Naive thymus-derived CD8-positive, alpha-beta T cell (primary cell): ENCODE measurements at regions not wholly inside any gene's neighbourhood (a gene's known extent, or its start where the extent isn't known, plus 50 kb on each side); places are given as distances from the start of the nearest gene placed in this dataset.
"Not testable (repeated sequence)": the region's sequence is repeated elsewhere in the genome, so short reads cannot be mapped to it uniquely, and the experiment has no call there.

ENCODE experiments used
- ATAC-seq, 2 donors: fragments of 150-1000 bp; cut with Tn5 transposase in 1 of 2; sonication (Bioruptor Pico), chemical (Tn5 transposase) in 1 of 2; 1 replicate in 1 of 2; 2 replicates in 1 of 2; pipeline ENCODE4 v1.10.0; 2021; ENCODE audit warnings: mild to moderate bottlenecking in 2 of 2, moderate library complexity in 2 of 2
- POLR2A ChIA-PET: fragments of 350-600 bp; sonication (Branson Sonifier 250); formaldehyde crosslinking; loops from one replicate; lab custom pipeline; 2021; ENCODE audit warnings: antibody characterized with exemption; lab: Charles Lee
- DNase-seq, 10 donors: peaks; one replicate each; pipeline versions ENCODE4 v3.0.0 to v3.0.0-alpha.2; 2020 to 2022
- H3K27ac Mint-ChIP-seq, 10 donors: one replicate each; pipeline ENCODE4 v1.8.0; 2020 to 2022; ENCODE audit warnings: mild to moderate bottlenecking in 10 of 10, mixed read lengths in 10 of 10, moderate library complexity in 4 of 10, inconsistent platforms in 1 of 10
- H3K27me3 Mint-ChIP-seq, 5 donors: one replicate each; pipeline ENCODE4 v1.8.0; 2021 to 2022; ENCODE audit warnings: mixed read lengths in 5 of 5
- H3K36me3 Mint-ChIP-seq, 3 donors: one replicate each; pipeline ENCODE4 v1.8.0; 2020 to 2022; ENCODE audit warnings: mixed read lengths in 3 of 3, mild to moderate bottlenecking in 2 of 3, inconsistent platforms in 1 of 3
- H3K4me1 Mint-ChIP-seq, 4 donors: one replicate each; pipeline ENCODE4 v1.8.0; 2021 to 2022; ENCODE audit warnings: mixed read lengths in 4 of 4
- H3K4me3 Mint-ChIP-seq, 10 donors: one replicate each; pipeline ENCODE4 v1.8.0; 2020 to 2022; ENCODE audit warnings: mild to moderate bottlenecking in 10 of 10, mixed read lengths in 10 of 10, moderate library complexity in 6 of 10, inconsistent platforms in 1 of 10
- H3K9me3 Mint-ChIP-seq, 9 donors: one replicate each; pipeline ENCODE4 v1.8.0; 2020 to 2022; ENCODE audit warnings: mixed read lengths in 9 of 9, mild to moderate bottlenecking in 3 of 9, inconsistent platforms in 1 of 9, moderate library complexity in 1 of 9

GRCh38 chr5:87784879-87785495, 372.3 kb upstream of the CCNH start:
- H3K27ac Mint-ChIP-seq, result no peak overlapping the region
- POLR2A ChIA-PET, result no interaction called here
- H3K36me3 Mint-ChIP-seq, result no peaks in the 10 kb centered on the region
- H3K4me1 Mint-ChIP-seq, result peaks cover 0 to 3% (median 1%) of the 10 kb centered on the region in 4 donors
- no peak for DNase-seq
- H3K4me3 Mint-ChIP-seq, result no peak overlapping the region
- ATAC-seq, result no peak
- H3K9me3 Mint-ChIP-seq, result no peaks in the 10 kb centered on the region
- peaks cover 19 to 46% (median 21%) of the 10 kb centered on the region in 5 donors for H3K27me3 Mint-ChIP-seq

DNA sequence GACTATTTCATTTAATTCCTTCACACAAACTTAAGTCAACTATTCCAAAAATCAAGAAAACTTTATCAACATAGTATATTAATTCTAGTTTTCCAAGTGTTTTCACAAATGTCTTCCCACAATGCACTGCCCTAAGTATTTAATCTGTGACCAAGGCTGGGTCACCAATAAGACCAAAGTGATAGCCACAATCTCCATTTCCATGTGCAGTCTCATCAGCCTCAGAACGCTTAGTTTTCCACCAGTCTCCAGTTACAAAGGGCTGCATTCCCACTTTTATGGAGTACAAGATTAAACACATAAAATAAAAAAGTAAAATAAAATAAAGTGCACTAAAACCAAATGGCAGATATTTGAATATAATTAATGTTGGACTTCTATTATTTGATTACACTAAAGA, 371.6 kb upstream of the CCNH start:
- no peaks in the 10 kb centered on the region for H3K36me3 Mint-ChIP-seq
- H3K27me3 Mint-ChIP-seq, result peaks cover 19 to 46% (median 21%) of the 10 kb centered on the region in 5 donors
- H3K4me1 Mint-ChIP-seq, result peaks cover 0 to 3% (median 1%) of the 10 kb centered on the region in 4 donors
- no peaks in the 10 kb centered on the region for H3K9me3 Mint-ChIP-seq
- DNase-seq (no peak), ATAC-seq (no peak)
- H3K27ac Mint-ChIP-seq, result no peak overlapping the region
- H3K4me3 Mint-ChIP-seq, result no peak overlapping the region
- POLR2A ChIA-PET, result no interaction called here

- no peak overlapping the region for H3K27ac Mint-ChIP-seq
- H3K27me3 Mint-ChIP-seq, result peaks cover 16 to 43% (median 19%) of the 10 kb centered on the region in 5 donors
- DNase-seq (no peak), ATAC-seq (no peak)
- no peaks in the 10 kb centered on the region for H3K36me3 Mint-ChIP-seq
- H3K4me1 Mint-ChIP-seq, result peaks cover 0 to 3% (median 1%) of the 10 kb centered on the region in 4 donors
- H3K9me3 Mint-ChIP-seq, result no peaks in the 10 kb centered on the region
- POLR2A ChIA-PET, result no interaction called here
- H3K4me3 Mint-ChIP-seq, result no peak overlapping the region
These were observed 370.2 kb upstream of the CCNH start for GRCh38 chr5:87782916-87783315.

GRCh38 chr5:87781976-87782375, 369.2 kb upstream of the CCNH start:
- peaks cover 16 to 44% (median 22%) of the 10 kb centered on the region in 5 donors for H3K27me3 Mint-ChIP-seq

DNA sequence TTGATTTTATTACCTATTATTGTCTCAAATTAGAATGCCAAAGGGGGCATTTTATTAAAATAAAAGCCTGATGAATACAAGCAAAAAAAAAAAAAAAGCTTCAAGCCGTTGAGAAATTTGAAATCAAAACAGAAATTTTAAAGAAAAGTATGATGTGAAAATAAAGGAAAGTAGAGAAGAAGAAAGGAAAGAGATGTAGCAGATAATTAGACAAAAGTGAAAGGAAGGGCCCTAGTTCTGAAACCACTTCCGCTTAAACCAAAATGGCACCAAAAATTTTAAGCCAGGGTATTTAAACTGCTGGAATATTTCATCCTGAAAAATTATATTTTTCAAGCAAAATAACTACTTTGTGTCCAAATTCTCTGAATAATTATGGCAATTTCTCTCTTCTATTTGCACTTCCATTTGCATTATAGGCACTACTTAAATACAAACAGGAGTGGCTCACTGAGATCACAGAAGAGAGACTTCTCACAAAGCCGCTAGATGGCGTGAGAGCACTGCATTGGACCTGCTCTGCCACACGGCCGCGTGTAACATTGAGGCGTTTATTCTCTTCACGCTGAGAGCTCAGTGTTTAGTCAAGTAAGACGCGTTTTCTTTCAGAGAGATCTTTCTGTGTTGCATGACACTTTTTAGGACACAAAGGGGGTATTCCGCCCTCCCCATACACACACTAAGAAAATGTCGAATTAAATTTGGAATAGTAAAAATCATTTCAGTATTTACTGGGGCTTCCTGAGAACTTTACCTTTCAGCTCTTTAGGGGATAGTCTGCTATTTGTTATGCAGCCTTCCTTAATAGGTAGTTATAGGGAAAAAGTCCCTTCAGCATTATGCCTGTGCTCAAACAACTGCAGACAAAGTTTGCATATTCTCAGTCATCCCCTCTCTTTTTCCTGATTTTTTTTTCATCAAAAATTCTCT, 368.4 kb upstream of the CCNH start:
- Mint-ChIP-seq H3K4me3 (no peak overlapping the region), H3K27ac (no peak overlapping the region), H3K9me3 (no peaks in the 10 kb centered on the region), H3K4me1 (peaks cover 0 to 3% (median 1%) of the 10 kb centered on the region in 4 donors), H3K27me3 (peaks cover 17 to 46% (median 21%) of the 10 kb centered on the region in 5 donors), H3K36me3 (no peaks in the 10 kb centered on the region)
- POLR2A ChIA-PET, result no interaction called here
- peak; percentile 98 to 100 for ATAC-seq
- peak; percentile 56 to 87 (median 70) for DNase-seq

More at GRCh38 chr5:87781976-87782375, 369.2 kb upstream of the CCNH start:
- Mint-ChIP-seq H3K27ac (no peak overlapping the region), H3K4me3 (no peak overlapping the region), H3K9me3 (no peaks in the 10 kb centered on the region), H3K36me3 (no peaks in the 10 kb centered on the region), H3K4me1 (peaks cover 0 to 3% (median 1%) of the 10 kb centered on the region in 4 donors)
- DNase-seq (no peak), ATAC-seq (no peak)
- POLR2A ChIA-PET, result no interaction called here

DNA sequence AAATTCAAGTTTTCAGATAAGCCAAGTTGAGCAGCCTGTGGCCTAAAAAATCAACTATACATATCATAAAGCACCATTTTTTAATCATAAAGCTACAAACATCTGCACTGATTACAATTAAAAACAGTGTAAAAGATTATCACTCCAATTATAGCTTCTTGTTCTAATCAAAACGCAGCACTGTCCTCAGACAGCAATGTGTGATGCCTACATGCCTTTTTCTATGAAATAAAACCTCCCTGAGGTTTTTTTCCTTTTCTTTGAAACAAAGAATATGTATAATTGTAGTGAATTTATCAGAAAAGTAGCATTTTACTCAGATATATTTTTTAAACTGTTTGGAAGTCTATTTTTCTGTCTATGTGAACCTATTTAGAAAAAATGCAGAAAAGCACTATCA, 366.1 kb upstream of the CCNH start:
- peaks cover 18 to 59% (median 22%) of the 10 kb centered on the region in 5 donors for H3K27me3 Mint-ChIP-seq
- no peaks in the 10 kb centered on the region for H3K9me3 Mint-ChIP-seq
- ATAC-seq (no peak), DNase-seq (no peak)
- H3K4me1 Mint-ChIP-seq, result peaks cover 0 to 3% (median 1%) of the 10 kb centered on the region in 4 donors
- H3K36me3 Mint-ChIP-seq, result no peaks in the 10 kb centered on the region
- no peak overlapping the region for H3K27ac Mint-ChIP-seq
- H3K4me3 Mint-ChIP-seq, result no peak overlapping the region
- POLR2A ChIA-PET, result no interaction called here

- Mint-ChIP-seq H3K27me3 (peaks cover 21 to 68% (median 28%) of the 10 kb centered on the region in 5 donors), H3K9me3 (no peaks in the 10 kb centered on the region)
- POLR2A ChIA-PET, result no interaction called here
These were observed 365.1 kb upstream of the CCNH start for GRCh38 chr5:87777877-87778276.

GRCh38 chr5:87776785-87777184, 364.1 kb upstream of the CCNH start:
- no peak for ATAC-seq
- Mint-ChIP-seq H3K36me3 (no peaks in the 10 kb centered on the region), H3K4me3 (no peak overlapping the region), H3K27me3 (peaks cover 16 to 57% (median 26%) of the 10 kb centered on the region in 5 donors), H3K9me3 (no peaks in the 10 kb centered on the region), H3K4me1 (peaks cover 0 to 3% (median 1%) of the 10 kb centered on the region in 4 donors), H3K27ac (no peak overlapping the region)
- DNase-seq, result no peak
- POLR2A ChIA-PET, result no interaction called here

More at GRCh38 chr5:87777877-87778276, 365.1 kb upstream of the CCNH start:
- ATAC-seq (no peak), DNase-seq (no peak)
- no peaks in the 10 kb centered on the region for H3K36me3 Mint-ChIP-seq
- no peak overlapping the region for H3K27ac Mint-ChIP-seq
- H3K4me3 Mint-ChIP-seq, result no peak overlapping the region
- H3K4me1 Mint-ChIP-seq, result peaks cover 0 to 3% (median 1%) of the 10 kb centered on the region in 4 donors

DNA sequence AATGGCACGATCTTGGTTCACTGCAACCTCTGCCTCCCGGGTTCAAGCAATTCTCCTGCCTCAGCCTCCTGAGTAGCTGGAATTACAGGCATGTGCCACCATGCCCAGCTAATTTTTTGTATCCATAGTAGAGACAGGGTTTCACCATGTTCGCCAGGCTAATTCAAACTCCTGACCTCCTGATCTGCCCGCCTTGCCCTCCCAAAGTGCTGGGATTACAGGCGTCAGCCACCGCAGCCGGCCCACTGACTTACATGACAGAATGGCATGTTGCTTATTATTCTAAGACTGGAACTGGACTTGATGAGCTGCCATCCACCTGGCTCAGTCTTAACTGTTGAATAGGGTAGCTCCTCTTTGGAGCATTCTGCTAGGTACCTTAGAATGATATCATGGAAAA, 363.6 kb upstream of the CCNH start:
- H3K4me1 Mint-ChIP-seq, H3K9me3 Mint-ChIP-seq, H3K36me3 Mint-ChIP-seq, POLR2A ChIA-PET, H3K4me3 Mint-ChIP-seq, H3K27ac Mint-ChIP-seq, DNase-seq, ATAC-seq: not testable (repeated sequence)
- peaks cover 15 to 52% (median 23%) of the 10 kb centered on the region in 5 donors for H3K27me3 Mint-ChIP-seq

DNA sequence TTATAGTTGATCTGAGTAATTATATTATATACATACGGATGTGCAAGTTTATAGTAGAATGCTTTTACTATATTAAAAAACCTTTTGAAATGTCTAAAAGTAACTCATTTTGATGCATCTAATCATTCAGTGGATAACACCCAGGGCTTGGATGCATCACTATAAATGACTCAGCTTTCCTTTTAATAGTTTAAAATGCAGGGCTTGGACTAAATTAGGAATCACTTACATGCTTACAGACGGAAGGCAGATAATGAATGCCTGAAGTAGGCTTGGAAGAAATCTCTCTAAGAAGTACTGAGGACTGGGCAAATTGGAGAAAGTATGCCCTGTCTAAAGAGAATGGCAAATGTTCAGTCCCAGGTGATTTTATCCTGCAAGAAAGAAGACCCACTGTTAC, 362.5 kb upstream of the CCNH start:
- H3K36me3 Mint-ChIP-seq, result no peaks in the 10 kb centered on the region
- H3K4me1 Mint-ChIP-seq, result no peaks in the 10 kb centered on the region
- no peak overlapping the region for H3K4me3 Mint-ChIP-seq
- POLR2A ChIA-PET, result no interaction called here
- peaks cover 17 to 42% (median 26%) of the 10 kb centered on the region in 5 donors for H3K27me3 Mint-ChIP-seq
- no peak overlapping the region for H3K27ac Mint-ChIP-seq
- ATAC-seq (no peak), DNase-seq (no peak)
- H3K9me3 Mint-ChIP-seq, result no peaks in the 10 kb centered on the region

- peaks cover 17 to 42% (median 26%) of the 10 kb centered on the region in 5 donors for H3K27me3 Mint-ChIP-seq
- no peaks in the 10 kb centered on the region for H3K36me3 Mint-ChIP-seq
- POLR2A ChIA-PET, result no interaction called here
These were observed 362.1 kb upstream of the CCNH start for GRCh38 chr5:87774804-87775203.

DNA sequence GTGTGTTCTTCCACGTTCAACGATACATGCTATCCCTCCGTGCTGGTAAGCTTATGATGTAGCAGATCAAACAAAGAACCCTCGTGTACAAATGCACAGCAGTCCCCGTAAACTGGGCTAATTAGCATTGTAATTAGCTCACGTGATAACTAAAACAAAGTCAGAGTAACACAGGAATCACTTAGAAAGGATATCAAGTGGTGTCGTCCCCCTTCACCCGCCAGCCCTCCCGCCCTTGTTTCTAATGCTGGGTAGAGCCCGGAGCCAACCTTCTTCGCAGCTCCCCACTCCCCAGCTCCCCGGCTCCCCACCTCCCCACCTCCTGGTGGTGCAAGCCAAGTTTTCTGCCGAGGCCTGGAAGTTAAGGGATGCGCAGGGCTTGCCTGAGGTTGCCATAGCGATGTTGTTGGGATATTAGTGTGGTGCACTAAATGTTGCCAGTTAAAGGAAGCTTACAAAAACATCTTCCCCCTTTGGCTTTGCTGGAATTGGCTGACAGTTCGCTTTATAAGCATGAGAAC, 357.9 kb upstream of the CCNH start:
- H3K4me1 Mint-ChIP-seq, result no peaks in the 10 kb centered on the region

More at GRCh38 chr5:87774804-87775203, 362.1 kb upstream of the CCNH start:
- H3K27ac Mint-ChIP-seq, result no peak overlapping the region
- no peaks in the 10 kb centered on the region for H3K9me3 Mint-ChIP-seq
- DNase-seq (no peak), ATAC-seq (no peak)
- H3K4me1 Mint-ChIP-seq, result no peaks in the 10 kb centered on the region
- no peak overlapping the region for H3K4me3 Mint-ChIP-seq

More for the DNA sequence above, 357.9 kb upstream of the CCNH start:
- Mint-ChIP-seq H3K27me3 (peaks cover 22 to 41% (median 24%) of the 10 kb centered on the region in 5 donors), H3K9me3 (no peaks in the 10 kb centered on the region), H3K36me3 (no peaks in the 10 kb centered on the region), H3K27ac (no peak overlapping the region), H3K4me3 (no peak overlapping the region)
- POLR2A ChIA-PET, result no interaction called here
- ATAC-seq (no peak), DNase-seq (no peak)
